ENCODE measurements at regions not wholly inside any gene's neighbourhood (a gene's known extent, or its start where the extent isn't known, plus 50 kb on each side); places are given as distances from the start of the nearest gene placed in this dataset.

- RAD21 ChIA-PET (ENCODE audit: low non-redundant PET in 1 of 2, low total read pairs in 2 of 2, uncharacterized antibody in 2 of 2, unreplicated experiment in 2 of 2) = no interaction called here
- Histone ChIP-seq H3K4me2 (ENCODE audit: low read length) (no peak overlapping the region), H3K79me2 (ENCODE audit: insufficient read depth, low read length) (no peaks in the 10 kb centered on the region), H3K9ac (ENCODE audit: low read length) (no peak overlapping the region), H3K9me2 (ENCODE audit: insufficient read depth) (no peaks in the 10 kb centered on the region), H2AFZ (ENCODE audit: low read depth, low read length, poor library complexity, severe bottlenecking) (no peak overlapping the region), H3K9me3 (ENCODE audit: control insufficient read depth in 1 of 2, insufficient read depth in 1 of 2, low read depth in 1 of 2, low read length in 2 of 2) (peaks cover 15 to 17% of the 10 kb centered on the region in 2 experiments; a peak in 2 of 4 replicates), H4K20me1 (ENCODE audit: insufficient read depth) (no peaks in the 10 kb centered on the region; the same call in 1 of the 2 replicates), H3K27me3 (ENCODE audit: insufficient read depth, low read length) (no peaks in the 10 kb centered on the region), H3K27ac (ENCODE audit: low read depth, low read length) (no peak overlapping the region), H3K36me3 (ENCODE audit: control insufficient read depth in 1 of 2, insufficient read depth in 2 of 2, low read length in 2 of 2) (no peaks in the 10 kb centered on the region), H3K4me1 (ENCODE audit: control insufficient read depth in 1 of 2, insufficient read depth in 2 of 2, low read length in 2 of 2) (no peaks in the 10 kb centered on the region), H3K4me3 (replicated peaks in 1 of 2; ENCODE audit: low read depth in 1 of 2, low read length in 2 of 2) (no peak overlapping the region)
- no peak for DNase-seq (ENCODE audit: low read depth, low spot score)
- CTCF ChIA-PET = no interaction called here
- POLR2A ChIA-PET = no interaction called here
- no peak for ATAC-seq
- no TSS peak for BruUV-seq (replicated peaks)
- intact Hi-C loops (cut with micrococcal nuclease) = no loop called here
- TF ChIP-seq SP1 (IDR thresholded peaks at IDR 0.05; ENCODE audit: low read depth) = no peak
- no peak for TF ChIP-seq SIN3A (IDR thresholded peaks at IDR 0.05; ENCODE audit: low read depth)
- TF ChIP-seq EZH2phosphoT487 (IDR thresholded peaks at IDR 0.05; ENCODE audit: borderline replicate concordance) = no peak
- no peak for TF ChIP-seq JUND (IDR thresholded peaks at IDR 0.05)
- no peak for TF ChIP-seq TCF7L2 (IDR thresholded peaks at IDR 0.05; ENCODE audit: borderline replicate concordance, extremely low read depth, insufficient read depth, insufficient read length)
- no peak for TF ChIP-seq CTCF (IDR thresholded peaks at IDR 0.05 in 2 of 3, conservative IDR thresholded peaks at IDR 0.05 in 1 of 3; ENCODE audit: borderline replicate concordance in 1 of 3, insufficient read depth in 1 of 3, low read depth in 2 of 3, low read length in 2 of 3)
- TF ChIP-seq ATF3 (IDR thresholded peaks at IDR 0.05) = no peak
- TF ChIP-seq REST (IDR thresholded peaks at IDR 0.05; ENCODE audit: low read depth) = no peak
- no peak for TF ChIP-seq ZBTB33 (IDR thresholded peaks at IDR 0.05; ENCODE audit: extremely low read depth, insufficient replicate concordance, low read length)
- TF ChIP-seq FOSL1 (IDR thresholded peaks at IDR 0.05; ENCODE audit: low read depth) = no peak
- no peak for TF ChIP-seq RAD21 (IDR thresholded peaks at IDR 0.05; ENCODE audit: low read depth)
- no peak for TF ChIP-seq ELF1 (IDR thresholded peaks at IDR 0.05; ENCODE audit: borderline replicate concordance, low read depth)
- TF ChIP-seq ZFX (IDR thresholded peaks at IDR 0.05) = no peak
- TF ChIP-seq CBX3 (IDR thresholded peaks at IDR 0.05; ENCODE audit: low read depth) = no peak
- TF ChIP-seq SRF (IDR thresholded peaks at IDR 0.05; ENCODE audit: low read depth) = no peak
- no peak for TF ChIP-seq EGR1 (IDR thresholded peaks at IDR 0.05; ENCODE audit: low read depth)
- no peak for TF ChIP-seq ZNF274 (IDR thresholded peaks at IDR 0.05; ENCODE audit: low read depth, low read length)
- no peak for TF ChIP-seq MAX (IDR thresholded peaks at IDR 0.05)
- no peak for TF ChIP-seq EZH2 (IDR thresholded peaks at IDR 0.05)
Observed at GRCh38 chr18:51907687-51908597, 432.1 kb upstream of the DCC start.

Data from HCT116 (cell line).